Breast epithelium (tissue), 3 donors: ENCODE measurements at regions not wholly inside any gene's neighbourhood (a gene's known extent, or its start where the extent isn't known, plus 50 kb on each side); places are given as distances from the start of the nearest gene placed in this dataset.

Source experiments
- POLR2A ChIP-seq: fragments of 450-650 bp; IDR thresholded peaks from one replicate; pipeline ENCODE4 v1.6.1; 2016; ENCODE audit warnings: antibody characterized with exemption, mild to moderate bottlenecking, moderate library complexity
- POLR2AphosphoS5 ChIP-seq, 3 donors: sonication (generic); formaldehyde crosslinking; IDR thresholded peaks; one replicate each; pipeline ENCODE4 v1.6.1; 2017; ENCODE audit warnings: antibody characterized with exemption in 3 of 3
- TF ChIP-seq, protein P1 (sequence below), 3 donors: fragments of 450-650 bp; IDR thresholded peaks; one replicate each; pipeline ENCODE4 v1.5.1; 2016 to 2017; ENCODE audit warnings: antibody characterized with exemption in 3 of 3, mild to moderate bottlenecking in 3 of 3, moderate library complexity in 3 of 3

DNA sequence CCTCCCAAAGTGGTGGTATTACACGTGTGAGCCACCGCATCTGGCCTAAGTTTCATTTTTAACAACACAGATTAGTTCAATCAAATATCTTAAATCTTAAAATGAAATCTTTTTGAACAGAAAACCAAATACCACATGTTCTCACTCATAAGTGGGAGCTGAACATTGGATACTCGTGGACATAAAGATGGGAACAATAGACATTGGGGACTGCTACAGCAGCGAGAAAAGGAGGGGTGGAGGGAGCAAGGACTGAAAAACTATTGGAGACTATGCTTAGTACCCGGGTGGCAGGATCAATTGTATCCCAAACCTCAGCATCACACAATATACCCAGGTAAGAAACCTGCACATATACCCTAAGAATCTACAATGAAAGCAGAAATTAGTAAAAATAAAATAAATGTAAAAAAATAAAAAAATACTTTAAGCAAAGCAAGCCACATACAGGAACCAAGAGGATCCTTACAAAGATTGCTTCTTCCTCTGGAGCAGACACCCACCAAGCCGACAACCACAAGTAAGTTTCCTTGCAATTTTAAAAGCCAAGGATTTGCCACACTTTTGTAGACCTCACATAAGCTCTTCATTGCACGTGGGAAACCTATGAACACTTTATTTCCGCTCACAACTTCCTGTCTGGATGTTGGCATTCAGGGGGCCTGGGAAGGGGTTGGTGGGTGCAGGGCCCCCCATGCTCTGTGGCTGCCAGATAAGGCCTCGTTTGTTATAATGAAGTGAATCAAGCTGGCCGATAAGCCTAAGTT, 147.9 kb downstream of the MYCN start:
- TF ChIP-seq, protein P1, sequence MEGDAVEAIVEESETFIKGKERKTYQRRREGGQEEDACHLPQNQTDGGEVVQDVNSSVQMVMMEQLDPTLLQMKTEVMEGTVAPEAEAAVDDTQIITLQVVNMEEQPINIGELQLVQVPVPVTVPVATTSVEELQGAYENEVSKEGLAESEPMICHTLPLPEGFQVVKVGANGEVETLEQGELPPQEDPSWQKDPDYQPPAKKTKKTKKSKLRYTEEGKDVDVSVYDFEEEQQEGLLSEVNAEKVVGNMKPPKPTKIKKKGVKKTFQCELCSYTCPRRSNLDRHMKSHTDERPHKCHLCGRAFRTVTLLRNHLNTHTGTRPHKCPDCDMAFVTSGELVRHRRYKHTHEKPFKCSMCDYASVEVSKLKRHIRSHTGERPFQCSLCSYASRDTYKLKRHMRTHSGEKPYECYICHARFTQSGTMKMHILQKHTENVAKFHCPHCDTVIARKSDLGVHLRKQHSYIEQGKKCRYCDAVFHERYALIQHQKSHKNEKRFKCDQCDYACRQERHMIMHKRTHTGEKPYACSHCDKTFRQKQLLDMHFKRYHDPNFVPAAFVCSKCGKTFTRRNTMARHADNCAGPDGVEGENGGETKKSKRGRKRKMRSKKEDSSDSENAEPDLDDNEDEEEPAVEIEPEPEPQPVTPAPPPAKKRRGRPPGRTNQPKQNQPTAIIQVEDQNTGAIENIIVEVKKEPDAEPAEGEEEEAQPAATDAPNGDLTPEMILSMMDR (IDR thresholded peaks at IDR 0.05): no peak
- no peak for TF ChIP-seq POLR2A
- TF ChIP-seq POLR2AphosphoS5 (IDR thresholded peaks at IDR 0.05): no peak
